Adrenal gland (tissue), 9 donors: ENCODE measurements at regions not wholly inside any gene's neighbourhood (a gene's known extent, or its start where the extent isn't known, plus 50 kb on each side); places are given as distances from the start of the nearest gene placed in this dataset.

ENCODE experiments used
- DNase-seq, 7 donors: peaks; one replicate each; pipeline ENCODE4 v3.0.0-alpha.2; 2019 to 2020
- H3K27ac ChIP-seq, 5 donors: fragments of 200-600 bp; sonication (generic) in 4 of 5; 1 replicate in 3 of 5; 2 replicates in 2 of 5; pipeline versions ENCODE4 v1.5.1 to v1.8.0; 2016 to 2020; ENCODE audit warnings: mild to moderate bottlenecking in 1 of 5
- H3K27me3 ChIP-seq: fragments of 200-600 bp; 2 replicates; pipeline ENCODE4 v1.8.0; 2021
- H3K36me3 ChIP-seq, 2 donors: fragments of 200-600 bp; replicated peaks in 1 of 2; 1 replicate in 1 of 2; 2 replicates in 1 of 2; pipeline versions ENCODE4 v1.5.1 to v1.8.0; 2018 to 2022
- H3K4me1 ChIP-seq, 2 donors: fragments of 200-600 bp; replicated peaks in 1 of 2; 1 replicate in 1 of 2; 2 replicates in 1 of 2; pipeline versions ENCODE4 v1.5.1 to v1.8.0; 2018 to 2021
- H3K4me3 ChIP-seq, 4 donors: fragments of 200-600 bp; sonication (generic) in 3 of 4; one replicate each; pipeline ENCODE4 v1.5.1; 2016 to 2018
- H3K9me3 ChIP-seq, 3 donors: fragments of 200-600 bp; sonication (generic) in 1 of 3; replicated peaks in 1 of 3; 1 replicate in 2 of 3; 2 replicates in 1 of 3; pipeline versions ENCODE4 v1.5.1 to v1.8.0; 2016 to 2021
- CTCF ChIP-seq, 6 experiments: fragments of 450-650 bp in 4 of 6; fragments of 200-600 bp in 2 of 6; sonication (generic) in 1 of 6; IDR thresholded peaks; 1 replicate in 5 of 6; 2 replicates in 1 of 6; pipeline versions ENCODE4 v1.5.1 to v1.8.0; 2016 to 2021; ENCODE audit warnings: antibody characterized with exemption in 6 of 6, mild to moderate bottlenecking in 2 of 6, moderate library complexity in 1 of 6
- POLR2A ChIP-seq, 2 donors: fragments of 450-650 bp; IDR thresholded peaks; one replicate each; pipeline ENCODE4 v1.6.1; 2017; ENCODE audit warnings: antibody characterized with exemption in 2 of 2, mild to moderate bottlenecking in 2 of 2, moderate library complexity in 1 of 2
- WGBS, 4 donors: extraction: QIAGEN DNeasy Blood & Tissue Kit in 2 of 4; methylation state at CpG; one replicate each; pipeline versions ENCODE4 v1.1.5 to v1.1.7; 2013 to 2017; 5-methylcytosine and 5-hydroxymethylcytosine counted together
- intact Hi-C, 2 donors: fragments of 100-400 bp; cut with DNase I; formaldehyde crosslinking; loops; one replicate each; pipeline versions ENCODE4 v1.14.1 to v1.15.0; 2022 to 2023
- donor health status: healthy with polysubstance abuse.
- donor health status: Bipolar disorder and iron deficiency.
- donor health status: DM: yes; HTN: yes; CAD: no.
- donor health status: DM: no; HTN: no; CAD: no.
- donor health status: DM: no; HTN: no; CAD: no.

GRCh38 chr7:152986376-152986775, 226.8 kb downstream of the ACTR3B start:
- H3K4me3 ChIP-seq: no peak overlapping the region
- H3K27ac ChIP-seq: no peak overlapping the region
- H3K9me3 ChIP-seq: no peaks in the 10 kb centered on the region
- H3K4me1 ChIP-seq: no peaks in the 10 kb centered on the region
- DNase-seq: no peak
- TF ChIP-seq POLR2A (IDR thresholded peaks at IDR 0.05) (no peak), CTCF (IDR thresholded peaks at IDR 0.05) (no peak)
- no peaks in the 10 kb centered on the region for H3K36me3 ChIP-seq
- WGBS, 4 donors: 69 to 84% (median 77%) methylated on average over 4 of the region's 4 CpGs
- no peaks in the 10 kb centered on the region for H3K27me3 ChIP-seq
- intact Hi-C loops: no loop called here

GRCh38 chr7:152987656-152988055, 228.1 kb downstream of the ACTR3B start:
- Histone ChIP-seq H3K9me3 (no peaks in the 10 kb centered on the region), H3K27me3 (no peaks in the 10 kb centered on the region), H3K4me1 (no peaks in the 10 kb centered on the region), H3K36me3 (no peaks in the 10 kb centered on the region), H3K27ac (no peak overlapping the region), H3K4me3 (no peak overlapping the region)
- TF ChIP-seq CTCF (IDR thresholded peaks at IDR 0.05) (no peak), POLR2A (IDR thresholded peaks at IDR 0.05) (no peak)
- no peak for DNase-seq
- 78 to 86% (median 80%) methylated on average over 2 of the region's 2 CpGs for WGBS, 4 donors
- intact Hi-C loops: no loop called here

GRCh38 chr7:152989889-152990380, 230.4 kb downstream of the ACTR3B start:
- DNase-seq: no peak
- Histone ChIP-seq H3K27ac (no peak overlapping the region), H3K4me1 (no peaks in the 10 kb centered on the region), H3K36me3 (no peaks in the 10 kb centered on the region), H3K27me3 (no peaks in the 10 kb centered on the region), H3K4me3 (no peak overlapping the region), H3K9me3 (no peaks in the 10 kb centered on the region)
- WGBS, 4 donors: 70 to 77% (median 73%) methylated on average over 8 of the region's 8 CpGs
- intact Hi-C loops: no loop called here
- TF ChIP-seq POLR2A (IDR thresholded peaks at IDR 0.05): no peak
- no peak for TF ChIP-seq CTCF (IDR thresholded peaks at IDR 0.05)

- no peak overlapping the region for H3K4me3 ChIP-seq
- intact Hi-C loops: no loop called here
- H3K9me3 ChIP-seq: no peaks in the 10 kb centered on the region
- H3K27ac ChIP-seq: no peak overlapping the region
- DNase-seq: no peak
- H3K36me3 ChIP-seq: no peaks in the 10 kb centered on the region
- no peaks in the 10 kb centered on the region for H3K4me1 ChIP-seq
- no peaks in the 10 kb centered on the region for H3K27me3 ChIP-seq
- TF ChIP-seq CTCF (IDR thresholded peaks at IDR 0.05) (no peak), POLR2A (IDR thresholded peaks at IDR 0.05) (no peak)
- WGBS, 4 donors: 72 to 88% (median 78%) methylated on average over 4 of the region's 4 CpGs
These were observed 238.9 kb downstream of the ACTR3B start for GRCh38 chr7:152998420-152998819.
